K562 (cell line): ENCODE measurements at regions not wholly inside any gene's neighbourhood (a gene's known extent, or its start where the extent isn't known, plus 50 kb on each side); places are given as distances from the start of the nearest gene placed in this dataset.

Source experiments
- ATAC-seq: fragments of 200-7000 bp; cut with Tn5 transposase; 3 replicates; pipeline ENCODE4 v1.9.1; 2020; ENCODE audit warnings: moderate library complexity
- BruUV-seq: library from RNA; stranded (reverse); fragments of 400-500 nt; replicated peaks from 2 replicates; lab custom pipeline; 2021; lab: Mats Ljungman, UMichigan
- CTCF ChIA-PET: fragments of 300-600 bp; formaldehyde crosslinking; extraction: SDS; loops from one replicate; lab custom pipeline; 2021; ENCODE audit warnings: low intra/inter-chr PET ratio; lab: Yijun Ruan, JAX
- POLR2A ChIA-PET: fragments of 300-600, 350-650 bp; sonication (Branson Sonifier 250); formaldehyde crosslinking; extraction: SDS; loops from one replicate; lab custom pipeline; 2021; ENCODE audit warnings: antibody characterized with exemption, inconsistent platforms; lab: Yijun Ruan, JAX
- DNase-seq, 4 experiments: peaks; one replicate each; pipeline versions ENCODE4 v3.0.0 to v3.0.0-alpha.2; 2011 to 2018; ENCODE audit warnings: low spot score in 3 of 4, mixed read lengths in 3 of 4; ENCODE audit errors: extremely low read depth in 1 of 4
- FAIRE-seq: peaks from 2 replicates; lab custom pipeline; 2011; peaks lifted over from hg19 to GRCh38; lab: Jason Lieb, UNC
- H2AFZ ChIP-seq: 2 replicates; pipeline ENCODE4 v1.6.0; 2011; ENCODE audit warnings: low read depth, low read length, control low read depth, inconsistent platforms
- H3K27ac ChIP-seq: fragments of 200-600 bp; 3 replicates; pipeline ENCODE4 v1.8.0; 2011; ENCODE audit warnings: low read depth, mild to moderate bottlenecking, control low read depth, inconsistent platforms, low read length, moderate library complexity, mixed read lengths; ENCODE audit errors: extremely low read depth
- H3K27me3 ChIP-seq, 2 experiments: fragments of 300-600 bp in 1 of 2; 2 replicates in 1 of 2; 3 replicates in 1 of 2; pipeline versions ENCODE4 v1.6.0 to v1.8.0; 2011; ENCODE audit warnings: inconsistent platforms in 2 of 2, low read length in 2 of 2, mild to moderate bottlenecking in 1 of 2, mixed read lengths in 1 of 2, moderate library complexity in 1 of 2; ENCODE audit not compliant: control insufficient read depth in 2 of 2, insufficient read depth in 2 of 2
- H3K36me3 ChIP-seq: fragments of 300-600 bp; 3 replicates; pipeline ENCODE4 v1.8.0; 2011; ENCODE audit warnings: mild to moderate bottlenecking, low read length, inconsistent platforms; ENCODE audit not compliant: control insufficient read depth, insufficient read depth
- H3K4me1 ChIP-seq, 2 experiments: fragments of 200-600 bp in 1 of 2; replicated peaks in 1 of 2; 2 replicates in 1 of 2; 3 replicates in 1 of 2; pipeline versions ENCODE4 v1.5.1 to v1.8.0; 2011; ENCODE audit warnings: inconsistent platforms in 2 of 2, low read length in 2 of 2, mild to moderate bottlenecking in 1 of 2, mixed read lengths in 1 of 2, moderate library complexity in 1 of 2; ENCODE audit not compliant: control insufficient read depth in 2 of 2, insufficient read depth in 2 of 2
- H3K4me2 ChIP-seq: 2 replicates; pipeline ENCODE4 v1.6.1; 2011; ENCODE audit warnings: low read length, control low read depth, inconsistent platforms, mixed read lengths; ENCODE audit not compliant: insufficient read depth
- H3K4me3 ChIP-seq: fragments of 200-600 bp; sonication (generic), shearing (Covaris generic); 2 replicates; pipeline ENCODE4 v1.5.1; 2016; ENCODE audit warnings: control low read depth, inconsistent platforms
- H3K79me2 ChIP-seq: fragments of 200-600 bp; 3 replicates; pipeline ENCODE4 v1.8.0; 2011; ENCODE audit warnings: low read length, inconsistent platforms; ENCODE audit not compliant: control insufficient read depth, insufficient read depth
- H3K9ac ChIP-seq, 2 experiments: 2 replicates each; pipeline versions ENCODE4 v1.6.0 to v1.6.1; 2011; ENCODE audit warnings: low read depth in 2 of 2, low read length in 2 of 2, control low read depth in 1 of 2, inconsistent platforms in 1 of 2, mild to moderate bottlenecking in 1 of 2, mixed read lengths in 1 of 2; ENCODE audit not compliant: insufficient read depth in 1 of 2
- H3K9me1 ChIP-seq: one replicate; pipeline ENCODE4 v1.6.0; 2011; ENCODE audit warnings: inconsistent platforms, mild to moderate bottlenecking, low read length, moderate library complexity; ENCODE audit not compliant: control insufficient read depth, insufficient read depth
- H3K9me3 ChIP-seq: replicated peaks from 2 replicates; pipeline ENCODE4 v1.5.1; 2011; ENCODE audit warnings: low read depth, low read length, inconsistent platforms; ENCODE audit not compliant: control insufficient read depth, insufficient read depth
- H4K20me1 ChIP-seq: replicated peaks from 2 replicates; pipeline ENCODE4 v1.6.1; 2011; ENCODE audit warnings: low read length, inconsistent platforms, mixed read lengths; ENCODE audit not compliant: control insufficient read depth, insufficient read depth
- DLX4 ChIP-seq: fragments of 250-450 bp; sonication (Bioruptor Pico); IDR thresholded peaks from 2 replicates; pipeline ENCODE4 v1.6.1; 2021; ENCODE audit warnings: mild to moderate bottlenecking
- GATAD2B ChIP-seq: fragments of 450-650 bp; IDR thresholded peaks from 2 replicates; pipeline ENCODE4 v1.6.1; 2017; ENCODE audit warnings: mild to moderate bottlenecking, borderline replicate concordance
- HNRNPH1 ChIP-seq: fragments of 200-400 bp; formaldehyde crosslinking; optimal IDR thresholded peaks from 2 replicates; pipeline ENCODE3; 2017; ENCODE audit warnings: low read depth, mild to moderate bottlenecking, low read length, moderate library complexity
- IFI16 ChIP-seq: fragments of 250-450 bp; sonication (Bioruptor Pico); IDR thresholded peaks from 2 replicates; pipeline ENCODE4 v2.1.2; 2022; ENCODE audit warnings: mild to moderate bottlenecking, inconsistent platforms
- PHTF2 ChIP-seq: fragments of 250-450 bp; sonication (Bioruptor Pico); IDR thresholded peaks from 2 replicates; pipeline ENCODE4 v1.5.0; 2021; ENCODE audit warnings: mild to moderate bottlenecking
- PTRF ChIP-seq: fragments of 450-650 bp; IDR thresholded peaks from 2 replicates; pipeline ENCODE4 v1.6.1; 2016; ENCODE audit warnings: mild to moderate bottlenecking, missing genetic modification characterization, missing compliant biosample characterization
- RBM34 ChIP-seq: fragments of 200-400 bp; formaldehyde crosslinking; IDR thresholded peaks from 2 replicates; pipeline ENCODE4 v1.6.1; 2018; ENCODE audit warnings: low read length, borderline replicate concordance; ENCODE audit not compliant: insufficient read depth
- TCFL5 ChIP-seq: fragments of 250-450 bp; sonication (Bioruptor Pico); conservative IDR thresholded peaks from 2 replicates; pipeline ENCODE4 v1.6.1; 2021; ENCODE audit warnings: mild to moderate bottlenecking, moderate library complexity, matching md5 sums
- WHSC1 ChIP-seq: IDR thresholded peaks from one replicate; pipeline ENCODE4 v1.6.1; 2012; ENCODE audit warnings: low read length, control low read depth, inconsistent platforms
- XRCC4 ChIP-seq: IDR thresholded peaks from one replicate; pipeline ENCODE4 v1.6.1; 2011; ENCODE audit not compliant: insufficient read depth, insufficient read length; ENCODE audit errors: extremely low read depth
- ZBTB34 ChIP-seq: fragments of 250-450 bp; sonication (Bioruptor Pico); IDR thresholded peaks from 2 replicates; pipeline ENCODE4 v1.8.0; 2021; ENCODE audit warnings: mild to moderate bottlenecking, moderate library complexity
- ZNF324 ChIP-seq: fragments of 250-450 bp; sonication (Bioruptor Pico); IDR thresholded peaks from 2 replicates; pipeline ENCODE4 v1.4.0; 2020; ENCODE audit warnings: mild to moderate bottlenecking
- ZNF609 ChIP-seq: sonication (generic); formaldehyde crosslinking; IDR thresholded peaks from 2 replicates; pipeline ENCODE4 v1.8.1; 2023; ENCODE audit warnings: missing genetic modification reagents, mild to moderate bottlenecking, borderline replicate concordance
- WGBS: fragments of 100-300 bp; shearing (Covaris generic); methylation state at CpG from one replicate; pipeline ENCODE4 v1.1.6; 2016; ENCODE audit warnings: low coverage, mixed read lengths; ENCODE audit not compliant: insufficient coverage; ENCODE audit errors: missing lambda C conversion rate; 5-methylcytosine and 5-hydroxymethylcytosine counted together
- in situ Hi-C: fragments of 300-500 bp; cut with MboI; formaldehyde crosslinking; loops from 4 replicates; pipeline ENCODE4 v1.15.0; 2018; ENCODE audit warnings: inconsistent platforms, mixed read lengths
- intact Hi-C: fragments of 100-400 bp; cut with micrococcal nuclease; formaldehyde crosslinking; loops from 2 replicates; pipeline ENCODE4 v1.14.2; 2022

GRCh38 chr18:71673498-71673897 is 870.6 kb downstream of the CBLN2 start (continued):
- no peak for TF ChIP-seq ZNF609 (CRISPR knock-in tag)
- TF ChIP-seq XRCC4: no peak
- no peak for TF ChIP-seq IFI16 (CRISPR knock-in tag)

- H2AFZ ChIP-seq: no peak overlapping the region
- H3K27me3 ChIP-seq: no peaks in the 10 kb centered on the region
- no TSS peak for BruUV-seq
- in situ Hi-C loops: no loop called here
- WGBS: 0% methylated on average over 2 of the region's 2 CpGs
- H3K36me3 ChIP-seq: no peaks in the 10 kb centered on the region
- POLR2A ChIA-PET: no interaction called here
- CTCF ChIA-PET: no interaction called here
- H3K4me1 ChIP-seq: no peaks in the 10 kb centered on the region
- H3K4me2 ChIP-seq: no peak overlapping the region
- no peak overlapping the region for H3K27ac ChIP-seq
- DNase-seq (no peak), FAIRE-seq (no peak), ATAC-seq (no peak)
- H3K4me3 ChIP-seq: no peak overlapping the region
- H3K9me3 ChIP-seq: no peaks in the 10 kb centered on the region
- H4K20me1 ChIP-seq: no peaks in the 10 kb centered on the region
- H3K79me2 ChIP-seq: no peaks in the 10 kb centered on the region
- no peak overlapping the region for H3K9ac ChIP-seq
- H3K9me1 ChIP-seq: no peaks in the 10 kb centered on the region
- intact Hi-C loops: no loop called here
- no peak for TF ChIP-seq HNRNPH1
- TF ChIP-seq WHSC1: no peak
- no peak for TF ChIP-seq PTRF (tag)
- TF ChIP-seq PHTF2 (CRISPR knock-in tag): no peak
- TF ChIP-seq ZBTB34 (CRISPR knock-in tag): no peak
- TF ChIP-seq RBM34: no peak
- no peak for TF ChIP-seq GATAD2B
- TF ChIP-seq ZNF324: no peak
- TF ChIP-seq DLX4 (CRISPR knock-in tag): no peak
- no peak for TF ChIP-seq TCFL5 (CRISPR knock-in tag)
Measured at GRCh38 chr18:71666481-71666880, 877.7 kb downstream of the CBLN2 start.
